MG63 (cell line): ENCODE measurements at regions not wholly inside any gene's neighbourhood (a gene's known extent, or its start where the extent isn't known, plus 50 kb on each side); places are given as distances from the start of the nearest gene placed in this dataset.
A peak's percentile ranks its signal among the peaks of the same experiment; 100 is the strongest.

Source experiments
- DNase-seq: peaks from one replicate; pipeline ENCODE4 v3.0.0-alpha.2; 2020
- H3K27me3 ChIP-seq: fragments of 250-450 bp; sonication (Bioruptor Pico); 2 replicates; pipeline ENCODE4 v1.5.1; 2020; ENCODE audit warnings: mild to moderate bottlenecking, moderate library complexity
- H3K36me3 ChIP-seq: fragments of 250-450 bp; sonication (Bioruptor Pico); 2 replicates; pipeline ENCODE4 v1.5.1; 2020; ENCODE audit warnings: mild to moderate bottlenecking, moderate library complexity
- H3K4me3 ChIP-seq: fragments of 250-450 bp; sonication (Bioruptor Pico); 2 replicates; pipeline ENCODE4 v1.5.1; 2020; ENCODE audit warnings: mild to moderate bottlenecking, moderate library complexity
- H3K9me3 ChIP-seq: fragments of 250-450 bp; sonication (Bioruptor Pico); 2 replicates; pipeline ENCODE4 v1.5.1; 2020; ENCODE audit warnings: mild to moderate bottlenecking, moderate library complexity

GRCh38 chr16:85303354-85303883 lies 191.1 kb upstream of the CIBAR2 start:
- H3K4me3 ChIP-seq: no peak overlapping the region
- H3K36me3 ChIP-seq: no peaks in the 10 kb centered on the region
- DNase-seq: no peak
- no peaks in the 10 kb centered on the region for H3K27me3 ChIP-seq
- no peaks in the 10 kb centered on the region for H3K9me3 ChIP-seq

DNA sequence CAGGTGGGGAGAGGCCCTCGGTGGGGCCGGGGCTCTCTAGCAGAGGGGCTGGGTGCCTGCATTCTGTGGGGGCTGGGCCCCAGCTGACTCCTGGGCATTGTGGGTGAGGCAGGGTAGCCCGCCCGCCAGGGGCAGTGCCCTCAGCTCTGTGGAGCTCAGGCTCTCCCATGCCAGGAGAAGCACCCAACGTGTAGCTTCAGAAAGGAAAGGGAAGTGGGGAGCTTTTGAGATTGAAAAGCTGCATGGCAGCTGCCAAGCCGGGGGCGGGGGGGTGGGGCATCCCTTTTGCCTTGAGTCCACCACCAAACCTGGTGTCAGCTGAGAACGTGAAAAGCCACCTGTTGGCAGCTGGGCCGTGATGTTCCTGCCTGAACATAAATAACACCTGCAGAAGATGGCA lies 192.1 kb upstream of the CIBAR2 start:
- Histone ChIP-seq H3K4me3 (no peak overlapping the region), H3K9me3 (no peaks in the 10 kb centered on the region), H3K36me3 (no peaks in the 10 kb centered on the region), H3K27me3 (no peaks in the 10 kb centered on the region)
- DNase-seq: no peak

GRCh38 chr16:85306071-85306792 lies 194.0 kb upstream of the CIBAR2 start:
- H3K4me3 ChIP-seq: no peak overlapping the region
- DNase-seq: peak; percentile 92
- no peaks in the 10 kb centered on the region for H3K27me3 ChIP-seq
- no peaks in the 10 kb centered on the region for H3K9me3 ChIP-seq
- no peaks in the 10 kb centered on the region for H3K36me3 ChIP-seq

DNA sequence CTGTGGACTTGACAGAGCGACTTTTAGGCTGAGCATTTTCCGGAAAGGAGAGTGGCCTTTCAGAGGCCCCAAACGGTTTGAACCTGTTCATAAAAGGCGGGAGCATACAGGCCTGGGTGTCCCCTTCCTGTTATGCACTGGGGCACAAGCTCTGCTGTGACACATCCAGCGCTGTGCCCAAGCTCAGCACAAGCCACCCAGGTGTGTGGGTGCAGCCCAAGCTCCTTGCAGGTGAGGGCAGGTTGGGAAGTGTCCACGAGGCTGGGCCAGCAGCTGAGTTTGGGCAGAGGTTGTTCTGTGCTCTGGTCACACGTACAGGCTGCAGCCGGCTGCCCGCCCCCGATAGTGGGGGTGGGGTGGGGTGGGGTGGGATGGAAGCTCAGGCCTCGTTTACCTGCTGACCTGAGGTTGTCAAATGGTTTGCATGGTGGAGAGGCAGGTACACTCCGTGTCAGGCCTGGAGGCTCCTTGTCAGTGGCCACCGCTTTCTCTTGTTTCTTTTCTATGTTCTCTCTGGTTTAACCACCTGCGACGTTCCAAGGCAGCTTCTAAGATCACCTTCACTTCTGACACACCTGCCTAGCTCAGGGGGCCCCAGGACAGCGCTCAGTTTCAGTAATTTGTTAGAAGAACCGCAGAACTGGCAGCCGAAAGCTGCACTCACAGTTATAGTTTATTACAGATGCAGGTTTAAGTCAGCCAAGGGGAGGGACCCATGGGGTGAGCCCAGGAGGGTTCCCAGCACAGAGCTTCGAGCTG lies 194.7 kb upstream of the CIBAR2 start:
- no peaks in the 10 kb centered on the region for H3K36me3 ChIP-seq
- no peaks in the 10 kb centered on the region for H3K9me3 ChIP-seq
- DNase-seq: no peak
- H3K27me3 ChIP-seq: no peaks in the 10 kb centered on the region
- H3K4me3 ChIP-seq: no peak overlapping the region

DNA sequence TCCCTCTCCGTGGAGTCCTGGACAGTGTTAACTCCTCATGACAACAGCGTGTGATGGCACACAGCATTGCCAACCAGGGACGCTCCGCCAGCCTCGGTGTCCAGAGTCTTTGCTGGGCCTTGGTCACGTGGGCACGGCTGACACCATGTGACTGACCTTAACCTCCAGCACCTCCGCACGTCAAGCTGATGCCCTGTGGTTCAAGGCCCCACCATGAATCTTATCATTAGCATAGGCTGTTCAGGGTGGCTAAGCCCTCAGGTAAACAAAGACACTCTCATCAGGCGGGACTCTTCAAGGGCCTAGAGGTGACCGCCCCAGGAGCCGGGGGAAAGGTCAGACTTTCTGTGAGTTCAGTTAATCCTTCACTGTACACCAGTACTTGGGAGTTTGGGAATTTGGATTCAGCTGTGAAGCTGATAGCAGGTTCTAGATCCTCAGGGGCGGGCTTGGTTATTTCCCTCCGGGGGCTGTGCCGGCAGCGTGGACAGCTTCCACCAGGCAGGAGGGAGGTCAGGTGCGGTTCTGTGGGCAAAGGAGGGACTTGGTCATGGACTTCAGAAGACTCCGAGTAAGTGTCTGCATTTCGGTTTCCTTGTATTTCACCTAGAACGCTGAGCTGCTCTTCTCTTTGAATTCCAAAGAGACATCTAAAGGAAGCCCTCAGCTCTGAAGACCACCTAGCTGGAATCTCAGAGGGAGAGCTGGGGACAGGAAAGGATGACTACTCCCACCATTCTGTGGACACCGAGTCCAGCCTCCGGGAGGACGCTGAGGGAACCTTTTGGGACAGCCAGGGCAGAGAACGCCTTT lies 195.5 kb upstream of the CIBAR2 start:
- DNase-seq: no peak
- no peak overlapping the region for H3K4me3 ChIP-seq

GRCh38 chr16:85308611-85309540 lies 196.6 kb upstream of the CIBAR2 start:
- Histone ChIP-seq H3K9me3 (no peaks in the 10 kb centered on the region), H3K27me3 (no peaks in the 10 kb centered on the region), H3K36me3 (no peaks in the 10 kb centered on the region), H3K4me3 (no peak overlapping the region)
- DNase-seq: no peak

More for the DNA sequence above, 195.5 kb upstream of the CIBAR2 start:
- Histone ChIP-seq H3K36me3 (no peaks in the 10 kb centered on the region), H3K27me3 (no peaks in the 10 kb centered on the region), H3K9me3 (no peaks in the 10 kb centered on the region)

GRCh38 chr16:85309656-85310587 lies 197.7 kb upstream of the CIBAR2 start:
- Histone ChIP-seq H3K36me3 (no peaks in the 10 kb centered on the region), H3K9me3 (no peaks in the 10 kb centered on the region), H3K27me3 (no peaks in the 10 kb centered on the region), H3K4me3 (no peak overlapping the region)
- no peak for DNase-seq

DNA sequence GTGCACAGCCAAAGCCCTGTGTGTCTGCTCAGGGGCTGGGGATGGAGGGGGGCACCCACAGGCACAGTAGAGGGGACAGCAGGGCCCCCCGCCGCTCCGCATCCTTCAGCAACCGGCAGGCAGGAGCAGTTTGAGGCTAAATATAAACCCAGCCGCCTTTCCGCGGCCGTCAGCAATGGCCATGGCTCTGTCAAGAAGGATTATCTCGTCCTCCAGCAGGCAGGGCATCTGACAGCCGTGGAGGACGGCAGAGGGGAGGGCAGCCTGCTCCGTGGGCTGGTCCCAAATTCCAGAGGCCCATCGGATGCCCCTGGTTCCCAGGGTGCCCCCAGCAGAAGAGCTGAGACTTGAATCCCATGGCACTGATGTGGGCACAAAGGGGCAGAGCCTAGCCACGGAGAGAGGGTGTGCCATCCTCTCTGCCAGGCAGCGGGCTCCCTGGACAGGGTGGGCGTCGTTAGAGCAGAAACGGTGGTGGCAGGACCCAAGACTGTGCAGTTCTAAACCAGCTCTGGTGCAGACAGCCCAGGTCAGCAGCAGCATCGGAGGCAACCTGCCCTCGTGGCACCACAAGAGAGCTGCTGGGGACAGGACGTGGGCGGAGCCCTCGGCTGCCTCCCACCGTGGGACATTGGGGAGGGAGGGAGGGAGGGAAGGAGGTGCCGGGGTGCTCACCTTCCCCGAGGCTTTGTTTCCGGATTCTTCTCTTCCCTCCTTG lies 198.8 kb upstream of the CIBAR2 start:
- DNase-seq: no peak
- no peaks in the 10 kb centered on the region for H3K9me3 ChIP-seq
- H3K27me3 ChIP-seq: no peaks in the 10 kb centered on the region
- no peak overlapping the region for H3K4me3 ChIP-seq
- H3K36me3 ChIP-seq: no peaks in the 10 kb centered on the region

DNA sequence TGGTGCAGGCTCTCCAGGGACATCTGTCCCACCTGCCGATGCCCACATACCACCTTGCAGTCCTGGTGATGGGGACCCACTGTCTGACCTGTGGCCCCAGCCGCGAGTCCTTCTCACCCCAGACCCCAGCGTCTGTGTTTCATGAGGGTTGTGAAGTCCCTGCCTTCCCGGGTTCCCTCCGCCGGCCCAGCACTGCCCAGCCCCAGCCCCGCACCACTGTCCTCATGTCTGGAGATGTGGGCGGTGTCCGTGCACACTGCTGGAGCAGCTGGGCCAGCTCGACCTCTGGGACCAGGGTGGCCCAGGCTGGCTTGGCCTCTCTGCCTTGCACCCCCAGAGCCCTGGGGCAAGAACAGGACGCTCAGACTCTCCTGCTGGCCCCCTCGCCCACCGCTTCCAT lies 199.5 kb upstream of the CIBAR2 start:
- H3K9me3 ChIP-seq: no peaks in the 10 kb centered on the region
- H3K36me3 ChIP-seq: no peaks in the 10 kb centered on the region
- no peak overlapping the region for H3K4me3 ChIP-seq
- H3K27me3 ChIP-seq: no peaks in the 10 kb centered on the region
- no peak for DNase-seq

DNA sequence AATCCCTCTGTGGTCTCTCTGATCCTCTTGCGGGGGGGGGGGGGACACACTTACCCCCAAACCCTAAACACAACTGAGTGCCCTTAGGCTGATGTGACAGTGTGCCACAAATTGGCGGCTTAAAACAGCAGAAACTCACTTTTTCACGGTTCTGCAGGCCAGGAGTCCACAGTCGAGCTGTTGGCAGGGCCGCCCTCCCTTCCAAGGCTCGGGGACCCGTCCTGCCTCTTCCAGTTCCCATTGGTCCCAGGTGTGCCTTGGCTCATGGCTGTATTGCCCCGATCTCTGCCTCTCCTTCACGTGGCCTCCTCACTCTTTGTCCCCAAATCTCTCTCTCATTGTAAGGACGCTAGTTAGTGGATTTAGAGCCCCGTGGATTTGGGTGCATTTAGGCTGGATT lies 199.9 kb upstream of the CIBAR2 start:
- Histone ChIP-seq H3K9me3 (no peaks in the 10 kb centered on the region), H3K4me3 (no peak overlapping the region), H3K27me3 (no peaks in the 10 kb centered on the region), H3K36me3 (no peaks in the 10 kb centered on the region)
- no peak for DNase-seq

DNA sequence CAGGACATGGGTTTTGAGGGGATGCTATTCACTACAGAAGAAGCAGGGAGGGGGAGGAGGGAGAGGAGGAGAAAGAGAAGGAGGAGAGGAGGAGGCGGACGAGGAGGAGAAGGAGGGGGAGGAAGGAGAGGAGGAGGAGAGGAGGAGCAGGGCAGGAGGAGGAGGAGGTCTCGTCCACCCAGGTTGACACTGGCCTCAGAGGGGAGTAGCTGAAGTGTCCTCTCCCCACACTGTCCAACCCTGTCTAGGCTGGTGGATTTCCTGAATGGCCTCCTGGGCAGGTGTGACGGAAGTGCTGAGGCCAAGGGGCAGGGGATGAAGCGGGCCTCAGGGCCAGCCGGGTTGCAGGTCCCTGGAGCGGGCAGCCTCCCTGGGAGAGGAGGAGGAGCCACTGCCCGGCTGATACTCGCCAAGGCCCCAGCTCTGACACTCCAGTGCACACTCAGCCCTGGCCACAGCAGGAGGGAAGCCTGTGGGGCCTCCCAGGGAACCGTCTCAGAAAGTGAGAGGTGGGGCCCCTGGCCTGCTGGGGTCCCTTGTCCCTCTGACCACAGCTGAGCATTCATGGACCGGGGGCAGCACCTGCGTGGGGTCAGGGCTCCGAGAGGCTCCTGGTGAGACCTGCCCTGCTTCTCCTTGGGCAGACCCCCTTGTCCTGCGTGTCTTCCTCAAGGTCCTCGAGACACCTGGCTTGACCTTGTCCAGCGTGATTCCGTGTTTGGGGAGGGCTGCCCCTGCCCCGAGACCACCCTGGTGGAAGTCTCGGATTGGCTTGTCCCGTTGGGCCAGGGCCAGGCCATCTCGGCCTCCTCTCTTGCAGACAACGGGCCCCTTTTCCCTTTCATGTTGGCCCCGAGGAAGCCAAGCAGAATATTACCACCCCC lies 200.6 kb upstream of the CIBAR2 start:
- no peaks in the 10 kb centered on the region for H3K36me3 ChIP-seq
- no peak for DNase-seq
- H3K27me3 ChIP-seq: no peaks in the 10 kb centered on the region
- no peak overlapping the region for H3K4me3 ChIP-seq
- H3K9me3 ChIP-seq: no peaks in the 10 kb centered on the region

GRCh38 chr16:85313526-85314301 lies 201.4 kb upstream of the CIBAR2 start:
- no peaks in the 10 kb centered on the region for H3K36me3 ChIP-seq
- no peak for DNase-seq
- H3K4me3 ChIP-seq: no peak overlapping the region
- no peaks in the 10 kb centered on the region for H3K9me3 ChIP-seq
- no peaks in the 10 kb centered on the region for H3K27me3 ChIP-seq

DNA sequence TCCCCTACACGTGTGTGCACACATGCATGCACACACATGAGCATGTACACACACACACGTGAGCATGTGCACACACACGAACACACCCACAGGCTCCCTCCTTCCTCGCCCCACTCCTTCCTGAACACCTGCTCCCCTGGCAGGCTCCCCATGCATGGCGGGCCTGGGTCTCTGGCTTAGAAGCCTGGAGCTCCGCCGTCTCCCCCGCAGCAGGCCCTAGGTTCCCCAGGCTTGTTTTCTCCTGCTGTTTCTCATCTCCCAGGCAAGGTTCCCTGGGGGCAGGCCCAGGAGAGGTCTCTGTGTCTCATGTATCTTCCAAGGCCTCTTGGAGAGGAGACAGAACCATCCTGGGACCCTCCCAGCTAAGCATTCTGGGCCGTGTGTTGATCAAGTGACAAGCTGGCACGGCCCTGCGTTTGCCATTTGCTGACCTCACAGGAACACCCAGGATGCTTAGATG lies 202.3 kb upstream of the CIBAR2 start:
- no peaks in the 10 kb centered on the region for H3K27me3 ChIP-seq
- no peaks in the 10 kb centered on the region for H3K9me3 ChIP-seq
- H3K4me3 ChIP-seq: no peak overlapping the region
- DNase-seq: no peak
- H3K36me3 ChIP-seq: no peaks in the 10 kb centered on the region
